ENCODE measurements at regions not wholly inside any gene's neighbourhood (a gene's known extent, or its start where the extent isn't known, plus 50 kb on each side); places are given as distances from the start of the nearest gene placed in this dataset.

GRCh38 chr20:12166053-12166717 is 248.5 kb downstream of the BTBD3 start:
- no peak for DNase-seq (ENCODE audit: low read depth)
- TF ChIP-seq CTCF (IDR thresholded peaks at IDR 0.05; ENCODE audit: insufficient read depth, low read depth, low read length, missing control alignments): no peak
- no peak overlapping the region for H3K4me3 ChIP-seq (ENCODE audit: low read depth, low read length)

- TF ChIP-seq CTCF (IDR thresholded peaks at IDR 0.05; ENCODE audit: insufficient read depth, low read depth, low read length, missing control alignments): no peak
- no peak overlapping the region for H3K4me3 ChIP-seq (ENCODE audit: low read depth, low read length)
- no peak for DNase-seq (ENCODE audit: low read depth)
Measured at GRCh38 chr20:12170406-12170805, 252.7 kb downstream of the BTBD3 start.

- no peak overlapping the region for H3K4me3 ChIP-seq (ENCODE audit: low read depth, low read length)
- no peak for DNase-seq (ENCODE audit: low read depth)
- TF ChIP-seq CTCF (IDR thresholded peaks at IDR 0.05; ENCODE audit: insufficient read depth, low read depth, low read length, missing control alignments): no peak
Measured at GRCh38 chr20:12171923-12172524, 254.3 kb downstream of the BTBD3 start.

GRCh38 chr20:12173347-12174012 is 255.8 kb downstream of the BTBD3 start:
- no peak for TF ChIP-seq CTCF (IDR thresholded peaks at IDR 0.05; ENCODE audit: insufficient read depth, low read depth, low read length, missing control alignments)
- no peak for DNase-seq (ENCODE audit: low read depth)
- H3K4me3 ChIP-seq (ENCODE audit: low read depth, low read length): no peak overlapping the region

- DNase-seq (ENCODE audit: low read depth): no peak
- H3K4me3 ChIP-seq (ENCODE audit: low read depth, low read length): no peak overlapping the region
- no peak for TF ChIP-seq CTCF (IDR thresholded peaks at IDR 0.05; ENCODE audit: insufficient read depth, low read depth, low read length, missing control alignments)
Measured at GRCh38 chr20:12175538-12175937, 257.8 kb downstream of the BTBD3 start.

- no peak for TF ChIP-seq CTCF (IDR thresholded peaks at IDR 0.05; ENCODE audit: insufficient read depth, low read depth, low read length, missing control alignments)
- H3K4me3 ChIP-seq (ENCODE audit: low read depth, low read length): no peak overlapping the region
- DNase-seq (ENCODE audit: low read depth): no peak
Measured at GRCh38 chr20:12177657-12178293, 260.1 kb downstream of the BTBD3 start.
